ENCODE measurements at regions not wholly inside any gene's neighbourhood (a gene's known extent, or its start where the extent isn't known, plus 50 kb on each side); places are given as distances from the start of the nearest gene placed in this dataset.
"Not testable (repeated sequence)": the region's sequence is repeated elsewhere in the genome, so short reads cannot be mapped to it uniquely, and the experiment has no call there.

- in situ Hi-C loops (cut with MboI; ENCODE audit: low sequenced_read_pairs, unreplicated experiment): no loop called here
- DNase-seq (ENCODE audit: low spot score): no peak
- TF ChIP-seq CTCF (IDR thresholded peaks at IDR 0.05; ENCODE audit: borderline replicate concordance, control extremely low read depth, extremely low read depth, insufficient read depth, missing control alignments): no peak
Measured at GRCh38 chr6:131431718-131432117, 141.3 kb upstream of the ARG1 start.

GRCh38 chr6:131433927-131434326 is 139.1 kb upstream of the ARG1 start:
- no peak for TF ChIP-seq CTCF (IDR thresholded peaks at IDR 0.05; ENCODE audit: borderline replicate concordance, control extremely low read depth, extremely low read depth, insufficient read depth, missing control alignments)
- in situ Hi-C loops (cut with MboI; ENCODE audit: low sequenced_read_pairs, unreplicated experiment): no loop called here
- no peak for DNase-seq (ENCODE audit: low spot score)

- no peak for DNase-seq (ENCODE audit: low spot score)
- in situ Hi-C loops (cut with MboI; ENCODE audit: low sequenced_read_pairs, unreplicated experiment): no loop called here
- TF ChIP-seq CTCF (IDR thresholded peaks at IDR 0.05; ENCODE audit: borderline replicate concordance, control extremely low read depth, extremely low read depth, insufficient read depth, missing control alignments): no peak
Measured at GRCh38 chr6:131436358-131436757, 136.7 kb upstream of the ARG1 start.

- DNase-seq (ENCODE audit: low spot score): no peak
- in situ Hi-C loops (cut with MboI; ENCODE audit: low sequenced_read_pairs, unreplicated experiment): no loop called here
- TF ChIP-seq CTCF (IDR thresholded peaks at IDR 0.05; ENCODE audit: borderline replicate concordance, control extremely low read depth, extremely low read depth, insufficient read depth, missing control alignments): no peak
Measured at GRCh38 chr6:131443014-131443413, 130.0 kb upstream of the ARG1 start.

- no peak for TF ChIP-seq CTCF (IDR thresholded peaks at IDR 0.05; ENCODE audit: borderline replicate concordance, control extremely low read depth, extremely low read depth, insufficient read depth, missing control alignments)
- DNase-seq (ENCODE audit: low spot score): no peak
- in situ Hi-C loops (cut with MboI; ENCODE audit: low sequenced_read_pairs, unreplicated experiment): no loop called here
Measured at GRCh38 chr6:131443514-131443913, 129.5 kb upstream of the ARG1 start.

- in situ Hi-C loops (cut with MboI; ENCODE audit: low sequenced_read_pairs, unreplicated experiment): not testable (repeated sequence)
Measured at GRCh38 chr6:131445356-131445755, 127.7 kb upstream of the ARG1 start.

GRCh38 chr6:131450861-131451260 is 122.2 kb upstream of the ARG1 start:
- in situ Hi-C loops (cut with MboI; ENCODE audit: low sequenced_read_pairs, unreplicated experiment): no loop called here
- DNase-seq (ENCODE audit: low spot score): no peak
- no peak for TF ChIP-seq CTCF (IDR thresholded peaks at IDR 0.05; ENCODE audit: borderline replicate concordance, control extremely low read depth, extremely low read depth, insufficient read depth, missing control alignments)

More at GRCh38 chr6:131445356-131445755, 127.7 kb upstream of the ARG1 start:
- DNase-seq (ENCODE audit: low spot score): not testable (repeated sequence)
